ENCODE measurements at regions not wholly inside any gene's neighbourhood (a gene's known extent, or its start where the extent isn't known, plus 50 kb on each side); places are given as distances from the start of the nearest gene placed in this dataset.

DNA sequence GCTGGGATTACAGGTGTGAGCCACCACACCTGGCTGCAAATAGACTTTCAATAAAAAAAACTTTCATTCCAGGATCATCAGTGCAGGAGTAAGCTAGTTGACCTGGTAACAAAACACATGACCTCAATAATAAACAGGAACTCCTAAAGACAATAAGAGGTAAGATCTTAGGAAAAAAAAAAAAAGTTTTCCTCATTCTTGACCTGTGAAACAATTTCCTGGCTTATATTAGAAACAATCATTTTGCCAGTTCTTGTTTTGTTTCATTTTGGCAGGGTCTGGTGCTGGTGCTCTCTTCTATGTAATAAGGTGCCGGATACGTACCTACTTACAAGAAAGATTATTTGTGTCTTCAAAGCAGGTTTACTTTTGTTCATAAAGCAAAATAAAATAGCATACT, 90.6 kb upstream of the AMN1 start:
- TF ChIP-seq, protein P1, sequence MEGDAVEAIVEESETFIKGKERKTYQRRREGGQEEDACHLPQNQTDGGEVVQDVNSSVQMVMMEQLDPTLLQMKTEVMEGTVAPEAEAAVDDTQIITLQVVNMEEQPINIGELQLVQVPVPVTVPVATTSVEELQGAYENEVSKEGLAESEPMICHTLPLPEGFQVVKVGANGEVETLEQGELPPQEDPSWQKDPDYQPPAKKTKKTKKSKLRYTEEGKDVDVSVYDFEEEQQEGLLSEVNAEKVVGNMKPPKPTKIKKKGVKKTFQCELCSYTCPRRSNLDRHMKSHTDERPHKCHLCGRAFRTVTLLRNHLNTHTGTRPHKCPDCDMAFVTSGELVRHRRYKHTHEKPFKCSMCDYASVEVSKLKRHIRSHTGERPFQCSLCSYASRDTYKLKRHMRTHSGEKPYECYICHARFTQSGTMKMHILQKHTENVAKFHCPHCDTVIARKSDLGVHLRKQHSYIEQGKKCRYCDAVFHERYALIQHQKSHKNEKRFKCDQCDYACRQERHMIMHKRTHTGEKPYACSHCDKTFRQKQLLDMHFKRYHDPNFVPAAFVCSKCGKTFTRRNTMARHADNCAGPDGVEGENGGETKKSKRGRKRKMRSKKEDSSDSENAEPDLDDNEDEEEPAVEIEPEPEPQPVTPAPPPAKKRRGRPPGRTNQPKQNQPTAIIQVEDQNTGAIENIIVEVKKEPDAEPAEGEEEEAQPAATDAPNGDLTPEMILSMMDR (IDR thresholded peaks at IDR 0.05 in 4 of 5, conservative IDR thresholded peaks at IDR 0.05 in 1 of 5), result no peak
- TF ChIP-seq POLR2A (IDR thresholded peaks at IDR 0.05), result no peak
